ENCODE measurements at regions not wholly inside any gene's neighbourhood (a gene's known extent, or its start where the extent isn't known, plus 50 kb on each side); places are given as distances from the start of the nearest gene placed in this dataset.

DNA sequence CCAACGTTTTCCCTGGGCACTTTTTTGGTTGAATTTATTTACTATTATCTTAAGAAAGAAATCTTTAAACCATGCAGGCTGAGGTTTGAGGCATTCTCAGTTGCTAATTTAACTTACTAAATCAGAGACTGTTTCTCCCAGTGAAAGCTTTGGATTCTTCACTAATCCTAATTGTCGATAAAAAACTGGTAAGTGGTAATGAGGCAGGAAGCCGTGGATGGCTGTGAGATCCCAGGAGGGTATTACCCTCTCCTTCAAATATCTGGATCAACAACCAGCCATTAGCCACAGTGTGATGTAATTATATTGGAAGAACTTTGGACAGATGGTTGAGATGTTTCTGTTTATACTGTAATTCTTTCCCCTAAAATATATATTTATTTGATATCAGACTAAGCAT lies 485.0 kb downstream of the DISC1 start:
- no peak for DNase-seq

DNA sequence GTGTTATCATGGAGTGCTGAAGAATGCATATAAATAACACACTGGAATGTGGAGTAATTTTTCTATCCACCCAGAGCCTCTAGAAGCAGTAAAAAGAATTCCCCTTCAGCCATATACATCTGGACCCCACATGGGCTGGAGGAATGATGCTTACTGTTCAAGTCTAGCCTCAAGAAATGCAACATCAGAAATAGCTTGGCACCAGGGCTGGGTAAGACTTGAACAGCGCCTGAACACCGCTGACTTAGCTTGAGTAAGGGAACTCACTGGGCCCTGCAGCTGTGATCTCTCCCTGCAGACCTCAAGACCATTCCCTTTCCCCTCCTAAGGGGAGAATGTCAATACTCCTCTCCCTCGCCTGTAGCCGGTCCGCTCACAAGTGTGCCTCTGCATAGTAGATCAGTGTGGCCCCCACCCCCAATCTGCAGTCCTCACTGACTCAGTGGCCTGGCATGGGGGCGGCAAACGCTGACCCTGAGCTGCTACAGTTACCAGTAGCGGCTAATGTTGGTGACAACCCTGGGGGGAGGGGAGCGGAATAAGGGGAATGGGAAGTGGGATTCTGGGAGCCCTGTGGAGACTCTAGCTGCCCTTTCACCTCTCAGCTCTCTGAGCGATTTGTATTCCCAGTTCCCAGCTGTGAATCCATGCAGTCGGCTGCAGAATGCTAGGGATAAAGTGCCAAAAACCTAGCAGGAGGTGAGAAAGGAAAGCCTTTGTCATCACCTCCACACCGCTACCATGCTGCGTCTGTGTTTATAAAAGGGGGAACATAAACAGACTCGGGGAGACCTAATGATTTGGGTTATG lies 483.9 kb downstream of the DISC1 start:
- no peak for DNase-seq

DNA sequence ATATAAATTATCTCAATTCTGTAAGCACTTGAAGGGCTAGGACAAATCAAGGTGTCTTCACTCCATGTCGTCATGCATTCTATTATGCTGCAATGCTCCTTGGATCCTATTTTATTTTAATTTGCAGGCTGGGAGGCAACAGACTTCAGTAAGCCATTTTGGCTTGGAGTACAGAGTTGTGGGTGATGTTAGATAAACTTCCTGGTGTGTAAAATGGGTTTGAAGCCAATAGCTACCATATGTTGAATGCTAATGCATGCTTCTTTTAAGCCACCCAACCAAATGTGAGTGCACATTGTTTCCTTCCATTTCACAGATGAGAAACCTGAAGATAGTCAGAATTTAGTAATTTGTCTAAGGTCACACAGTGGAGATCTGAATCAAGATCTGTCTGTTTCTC lies 482.8 kb downstream of the DISC1 start:
- no peak for DNase-seq

DNA sequence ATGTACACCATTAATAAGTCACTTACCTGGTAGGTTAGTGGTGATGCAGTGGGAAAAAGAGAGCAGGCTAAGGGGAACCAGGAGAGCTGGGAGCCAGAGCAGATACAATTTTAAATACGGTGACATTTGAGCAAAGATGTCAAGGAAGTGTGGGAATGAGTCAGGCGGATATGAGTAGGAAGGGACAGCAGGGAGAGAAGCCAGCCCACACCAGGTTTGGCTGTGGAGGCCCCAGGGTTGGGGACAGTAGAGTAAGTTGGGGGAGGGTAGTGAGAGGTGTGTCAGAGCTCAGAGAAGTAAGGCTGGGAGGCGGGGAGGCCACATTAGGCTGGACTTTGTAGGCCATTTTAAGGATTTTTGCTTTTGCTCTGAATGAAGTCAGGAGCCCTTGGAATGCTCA lies 482.0 kb downstream of the DISC1 start:
- no peak for DNase-seq

DNA sequence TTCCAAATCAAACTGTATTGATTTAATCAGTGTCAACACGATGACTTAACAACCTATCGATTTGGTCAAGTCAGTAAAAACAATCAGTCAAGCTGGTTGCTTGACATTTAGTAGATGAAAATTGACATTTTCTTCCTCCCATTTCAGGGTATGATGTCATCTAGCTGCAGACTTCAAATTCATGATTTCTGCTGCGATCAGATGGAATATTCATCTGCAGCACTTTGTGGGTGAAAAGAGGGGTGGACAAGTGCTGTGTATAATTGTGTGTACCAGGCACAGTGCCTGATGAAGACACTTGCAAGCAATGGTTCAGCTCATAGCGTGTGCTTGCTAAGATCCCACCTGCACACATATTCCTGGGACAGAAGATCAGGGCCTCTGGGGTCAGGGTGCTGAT lies 479.8 kb downstream of the DISC1 start:
- DNase-seq, result no peak

DNA sequence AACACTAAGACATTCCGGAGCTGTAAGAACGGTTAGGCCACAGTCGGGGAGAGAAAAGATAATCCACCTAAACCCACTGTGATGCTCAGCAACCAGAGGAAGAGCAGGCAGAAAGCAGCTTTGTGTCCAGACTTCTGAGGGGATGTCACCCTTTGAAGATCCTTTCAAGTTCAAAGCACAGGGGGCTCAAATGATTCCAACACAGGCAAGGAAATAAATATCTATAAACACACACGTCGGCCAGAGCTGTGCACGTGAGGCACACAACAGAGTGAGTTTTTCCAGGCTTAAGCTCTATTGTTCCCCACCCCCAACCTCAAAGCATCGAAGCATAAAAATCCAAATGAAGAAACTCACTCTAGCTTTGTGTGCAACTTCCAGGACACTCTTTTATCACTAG lies 479.0 kb downstream of the DISC1 start:
- DNase-seq, result no peak

DNA sequence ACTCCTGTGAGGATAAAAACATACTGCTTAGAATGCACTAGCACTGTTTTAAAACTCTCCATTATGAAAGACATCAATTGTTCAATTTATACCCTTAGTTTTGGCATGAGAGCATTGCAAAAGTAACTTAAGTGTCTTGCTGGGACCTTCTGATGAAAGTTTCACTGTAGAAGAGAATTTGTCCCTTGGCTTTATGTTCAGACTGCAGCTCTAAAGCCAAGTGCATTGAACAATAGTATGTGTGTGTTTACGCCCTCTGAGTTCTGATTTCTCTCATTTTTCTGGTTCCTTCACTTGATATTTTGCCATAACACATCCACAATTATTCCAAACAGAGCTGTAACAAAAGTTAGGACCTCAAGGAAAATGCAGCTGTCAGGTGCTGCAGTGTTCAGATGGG lies 474.6 kb downstream of the DISC1 start:
- no peak for DNase-seq

DNA sequence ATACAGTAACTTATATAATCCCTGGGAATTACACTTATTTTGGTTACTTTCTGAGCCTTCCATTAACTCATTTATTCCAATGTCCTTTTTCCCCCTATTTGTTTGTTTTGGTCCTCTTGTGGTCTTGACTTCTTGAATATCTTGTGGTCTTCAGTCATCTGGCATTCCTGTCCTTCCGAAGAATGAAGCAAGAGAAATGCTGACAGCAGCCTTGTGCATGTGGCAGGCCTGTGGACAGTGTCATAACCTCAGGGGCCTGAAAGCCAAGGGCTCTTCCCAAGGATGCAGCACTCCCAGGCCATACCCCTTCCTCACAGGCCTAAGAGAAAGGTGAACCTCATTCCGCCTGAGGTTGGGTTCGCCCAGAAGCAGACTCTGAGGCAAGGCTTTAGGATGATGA lies 470.2 kb downstream of the DISC1 start:
- no peak for DNase-seq

Data from T-helper 9 cell (primary cell).